ENCODE measurements at regions not wholly inside any gene's neighbourhood (a gene's known extent, or its start where the extent isn't known, plus 50 kb on each side); places are given as distances from the start of the nearest gene placed in this dataset.

- H3K27me3 Mint-ChIP-seq (ENCODE audit: low read depth), result no peaks in the 10 kb centered on the region
- intact Hi-C loops (cut with micrococcal nuclease), result loop anchor here (5.0 kb wide), 1 partner anchor 33 kb away; no protein-coding TSS in a partner anchor
- H3K9me3 Mint-ChIP-seq, result no peaks in the 10 kb centered on the region
- no peak overlapping the region for H3K4me3 Mint-ChIP-seq (ENCODE audit: low read depth)
- DNase-seq (ENCODE audit: low spot score), result no peak
- H3K4me1 Mint-ChIP-seq (ENCODE audit: low read depth), result no peaks in the 10 kb centered on the region
- H3K36me3 Mint-ChIP-seq (ENCODE audit: low read depth), result no peaks in the 10 kb centered on the region
- no peak overlapping the region for H3K27ac Mint-ChIP-seq
Observed at GRCh38 chr12:93279565-93280412, 97.9 kb upstream of the NUDT4 start.

- intact Hi-C loops (cut with micrococcal nuclease), result no loop called here
- Mint-ChIP-seq H3K27me3 (ENCODE audit: low read depth) (no peaks in the 10 kb centered on the region), H3K9me3 (no peaks in the 10 kb centered on the region), H3K36me3 (ENCODE audit: low read depth) (no peaks in the 10 kb centered on the region), H3K4me1 (ENCODE audit: low read depth) (no peaks in the 10 kb centered on the region), H3K27ac (no peak overlapping the region), H3K4me3 (ENCODE audit: low read depth) (no peak overlapping the region)
- no peak for DNase-seq (ENCODE audit: low spot score)
Observed at GRCh38 chr12:93287149-93287548, 90.6 kb upstream of the NUDT4 start.

- Mint-ChIP-seq H3K4me1 (ENCODE audit: low read depth) (no peaks in the 10 kb centered on the region), H3K27ac (no peak overlapping the region), H3K27me3 (ENCODE audit: low read depth) (no peaks in the 10 kb centered on the region), H3K36me3 (ENCODE audit: low read depth) (no peaks in the 10 kb centered on the region), H3K4me3 (ENCODE audit: low read depth) (no peak overlapping the region), H3K9me3 (no peaks in the 10 kb centered on the region)
- intact Hi-C loops (cut with micrococcal nuclease), result no loop called here
- DNase-seq (ENCODE audit: low spot score), result no peak
Observed at GRCh38 chr12:93288626-93289025, 89.1 kb upstream of the NUDT4 start.

GRCh38 chr12:93290391-93290790 is 87.3 kb upstream of the NUDT4 start:
- Mint-ChIP-seq H3K36me3 (ENCODE audit: low read depth) (no peaks in the 10 kb centered on the region), H3K27me3 (ENCODE audit: low read depth) (no peaks in the 10 kb centered on the region), H3K27ac (no peak overlapping the region), H3K4me3 (ENCODE audit: low read depth) (no peak overlapping the region), H3K4me1 (ENCODE audit: low read depth) (no peaks in the 10 kb centered on the region), H3K9me3 (no peaks in the 10 kb centered on the region)
- intact Hi-C loops (cut with micrococcal nuclease), result no loop called here
- no peak for DNase-seq (ENCODE audit: low spot score)

- H3K4me3 Mint-ChIP-seq (ENCODE audit: low read depth), result no peak overlapping the region
- no peaks in the 10 kb centered on the region for H3K36me3 Mint-ChIP-seq (ENCODE audit: low read depth)
- DNase-seq (ENCODE audit: low spot score), result no peak
- intact Hi-C loops (cut with micrococcal nuclease), result no loop called here
- no peak overlapping the region for H3K27ac Mint-ChIP-seq
- H3K9me3 Mint-ChIP-seq, result no peaks in the 10 kb centered on the region
- H3K4me1 Mint-ChIP-seq (ENCODE audit: low read depth), result peaks cover 4% of the 10 kb centered on the region
- no peaks in the 10 kb centered on the region for H3K27me3 Mint-ChIP-seq (ENCODE audit: low read depth)
Observed at GRCh38 chr12:93292213-93292612, 85.5 kb upstream of the NUDT4 start.

- Mint-ChIP-seq H3K36me3 (ENCODE audit: low read depth) (no peaks in the 10 kb centered on the region), H3K4me1 (ENCODE audit: low read depth) (peaks cover 4% of the 10 kb centered on the region), H3K9me3 (no peaks in the 10 kb centered on the region), H3K4me3 (ENCODE audit: low read depth) (no peak overlapping the region), H3K27ac (no peak overlapping the region), H3K27me3 (ENCODE audit: low read depth) (no peaks in the 10 kb centered on the region)
- intact Hi-C loops (cut with micrococcal nuclease), result no loop called here
- no peak for DNase-seq (ENCODE audit: low spot score)
Observed at GRCh38 chr12:93292731-93293566, 84.8 kb upstream of the NUDT4 start.

GRCh38 chr12:93297032-93297431 is 80.7 kb upstream of the NUDT4 start:
- intact Hi-C loops (cut with micrococcal nuclease), result no loop called here
- H3K4me1 Mint-ChIP-seq (ENCODE audit: low read depth), result peaks cover 4% of the 10 kb centered on the region
- H3K4me3 Mint-ChIP-seq (ENCODE audit: low read depth), result no peak overlapping the region
- no peaks in the 10 kb centered on the region for H3K9me3 Mint-ChIP-seq
- H3K27me3 Mint-ChIP-seq (ENCODE audit: low read depth), result no peaks in the 10 kb centered on the region
- H3K27ac Mint-ChIP-seq, result no peak overlapping the region
- H3K36me3 Mint-ChIP-seq (ENCODE audit: low read depth), result no peaks in the 10 kb centered on the region
- no peak for DNase-seq (ENCODE audit: low spot score)

GRCh38 chr12:93297536-93297935 is 80.2 kb upstream of the NUDT4 start:
- Mint-ChIP-seq H3K27me3 (ENCODE audit: low read depth) (no peaks in the 10 kb centered on the region), H3K9me3 (no peaks in the 10 kb centered on the region), H3K4me1 (ENCODE audit: low read depth) (peaks cover 4% of the 10 kb centered on the region), H3K36me3 (ENCODE audit: low read depth) (no peaks in the 10 kb centered on the region), H3K27ac (no peak overlapping the region), H3K4me3 (ENCODE audit: low read depth) (no peak overlapping the region)
- no peak for DNase-seq (ENCODE audit: low spot score)
- intact Hi-C loops (cut with micrococcal nuclease), result no loop called here

- no peaks in the 10 kb centered on the region for H3K36me3 Mint-ChIP-seq (ENCODE audit: low read depth)
- H3K27ac Mint-ChIP-seq, result no peak overlapping the region
- no peak for DNase-seq (ENCODE audit: low spot score)
- H3K27me3 Mint-ChIP-seq (ENCODE audit: low read depth), result no peaks in the 10 kb centered on the region
- peaks cover 4% of the 10 kb centered on the region for H3K4me1 Mint-ChIP-seq (ENCODE audit: low read depth)
- H3K9me3 Mint-ChIP-seq, result no peaks in the 10 kb centered on the region
- H3K4me3 Mint-ChIP-seq (ENCODE audit: low read depth), result no peak overlapping the region
- intact Hi-C loops (cut with micrococcal nuclease), result no loop called here
Observed at GRCh38 chr12:93299262-93299846, 78.4 kb upstream of the NUDT4 start.

- Mint-ChIP-seq H3K27me3 (ENCODE audit: low read depth) (no peaks in the 10 kb centered on the region), H3K36me3 (ENCODE audit: low read depth) (no peaks in the 10 kb centered on the region), H3K4me3 (ENCODE audit: low read depth) (no peak overlapping the region), H3K27ac (no peak overlapping the region), H3K9me3 (no peaks in the 10 kb centered on the region), H3K4me1 (ENCODE audit: low read depth) (peaks cover 4% of the 10 kb centered on the region)
- DNase-seq (ENCODE audit: low spot score), result no peak
- intact Hi-C loops (cut with micrococcal nuclease), result no loop called here
Observed at GRCh38 chr12:93300611-93301021, 77.1 kb upstream of the NUDT4 start.

GRCh38 chr12:93302331-93303229 is 75.1 kb upstream of the NUDT4 start:
- peaks cover 8% of the 10 kb centered on the region for H3K9me3 Mint-ChIP-seq
- intact Hi-C loops (cut with micrococcal nuclease), result no loop called here

GRCh38 chr12:93306636-93307035 is 71.1 kb upstream of the NUDT4 start:
- H3K27ac Mint-ChIP-seq, result no peak overlapping the region
- H3K4me3 Mint-ChIP-seq (ENCODE audit: low read depth), result no peak overlapping the region
- H3K9me3 Mint-ChIP-seq, result peaks cover 8% of the 10 kb centered on the region
- H3K4me1 Mint-ChIP-seq (ENCODE audit: low read depth), result no peaks in the 10 kb centered on the region
- H3K27me3 Mint-ChIP-seq (ENCODE audit: low read depth), result peaks cover 8% of the 10 kb centered on the region
- no peaks in the 10 kb centered on the region for H3K36me3 Mint-ChIP-seq (ENCODE audit: low read depth)
- no peak for DNase-seq (ENCODE audit: low spot score)
- intact Hi-C loops (cut with micrococcal nuclease), result no loop called here

More at GRCh38 chr12:93302331-93303229, 75.1 kb upstream of the NUDT4 start:
- Mint-ChIP-seq H3K27me3 (ENCODE audit: low read depth) (peaks cover 8% of the 10 kb centered on the region), H3K36me3 (ENCODE audit: low read depth) (no peaks in the 10 kb centered on the region), H3K27ac (no peak overlapping the region), H3K4me1 (ENCODE audit: low read depth) (no peaks in the 10 kb centered on the region), H3K4me3 (ENCODE audit: low read depth) (no peak overlapping the region)
- no peak for DNase-seq (ENCODE audit: low spot score)

Data from activated T-helper 2 cell treated with anti-CD3 and anti-CD28 coated beads, Interferon-gamma antibody, Interleukin-2, Interleukin-4, amounts not matched to agents 10 μg/mL and 5 μg/mL and 100 μg/mL, durations not matched to agents 14 hours and 24 hours and 36 hours (primary cell).